Endothelial cell of umbilical vein (primary cell): ENCODE measurements at regions not wholly inside any gene's neighbourhood (a gene's known extent, or its start where the extent isn't known, plus 50 kb on each side); places are given as distances from the start of the nearest gene placed in this dataset.
"Not testable (repeated sequence)": the region's sequence is repeated elsewhere in the genome, so short reads cannot be mapped to it uniquely, and the experiment has no call there.

Source experiments
- BruUV-seq: library from RNA; stranded (reverse); fragments of 400-500 nt; replicated peaks from 2 replicates; lab custom pipeline; 2021; lab: Mats Ljungman, UMichigan
- CTCF ChIA-PET: fragments of 300-600, 350-600 bp; sonication (Branson Sonifier 250); formaldehyde crosslinking; loops from one replicate; lab custom pipeline; 2021; ENCODE audit warnings: antibody characterized with exemption, inconsistent platforms; lab: Charles Lee
- POLR2A ChIA-PET: fragments of 300-600, 350-600 bp; sonication (Branson Sonifier 250); formaldehyde crosslinking; loops from one replicate; lab custom pipeline; 2021; ENCODE audit warnings: antibody characterized with exemption, inconsistent platforms; lab: Charles Lee
- DNase-seq: peaks from one replicate; pipeline ENCODE4 v3.0.0-alpha.2; 2011; ENCODE audit warnings: low read depth, low spot score
- FAIRE-seq: peaks from 2 replicates; lab custom pipeline; 2011; peaks lifted over from hg19 to GRCh38; lab: Jason Lieb, UNC
- H2AFZ ChIP-seq: 2 replicates; pipeline ENCODE4 v1.6.0; 2012; ENCODE audit warnings: low read depth, low read length, control low read depth, inconsistent platforms
- H3K27ac ChIP-seq: 2 replicates; pipeline ENCODE4 v1.5.1; 2011; ENCODE audit warnings: low read depth, mild to moderate bottlenecking, control low read depth, low read length, moderate library complexity; ENCODE audit not compliant: insufficient read depth
- H3K27me3 ChIP-seq, 2 experiments: 2 replicates each; pipeline versions ENCODE4 v1.6.0 to v1.6.1; 2011; ENCODE audit warnings: low read length in 2 of 2, mixed read lengths in 1 of 2; ENCODE audit not compliant: control insufficient read depth in 2 of 2, insufficient read depth in 2 of 2
- H3K36me3 ChIP-seq, 2 experiments: 2 replicates in 1 of 2; 3 replicates in 1 of 2; pipeline ENCODE4 v1.5.1; 2011; ENCODE audit warnings: low read length in 2 of 2, mild to moderate bottlenecking in 1 of 2, moderate library complexity in 1 of 2; ENCODE audit not compliant: control insufficient read depth in 2 of 2, insufficient read depth in 2 of 2; ENCODE audit errors: extremely low read depth in 1 of 2
- H3K4me1 ChIP-seq: 3 replicates; pipeline ENCODE4 v1.5.1; 2011; ENCODE audit warnings: mild to moderate bottlenecking, low read length; ENCODE audit not compliant: control insufficient read depth, insufficient read depth; ENCODE audit errors: extremely low read depth
- H3K4me2 ChIP-seq: 2 replicates; pipeline ENCODE4 v1.6.1; 2011; ENCODE audit warnings: low read length, control low read depth, mixed read lengths; ENCODE audit not compliant: insufficient read depth
- H3K4me3 ChIP-seq, 3 experiments: fragments of 200-600 bp in 1 of 3; sonication (generic), shearing (Covaris generic) in 1 of 3; replicated peaks in 1 of 3; 2 replicates each; pipeline ENCODE4 v1.5.1; 2011 to 2016; ENCODE audit warnings: control low read depth in 3 of 3, low read length in 3 of 3, mild to moderate bottlenecking in 2 of 3, inconsistent platforms in 1 of 3, low read depth in 1 of 3, moderate library complexity in 1 of 3; ENCODE audit not compliant: insufficient read depth in 1 of 3
- H3K79me2 ChIP-seq: 2 replicates; pipeline ENCODE4 v1.6.0; 2012; ENCODE audit warnings: low read length, inconsistent platforms; ENCODE audit not compliant: control insufficient read depth, insufficient read depth
- H3K9ac ChIP-seq: replicated peaks from 2 replicates; pipeline ENCODE3; 2011; ENCODE audit warnings: low read length, control low read depth; ENCODE audit not compliant: insufficient read depth; ENCODE audit errors: extremely low read depth
- H3K9me1 ChIP-seq: replicated peaks from 3 replicates; pipeline ENCODE4 v1.6.0; 2011; ENCODE audit warnings: mild to moderate bottlenecking, low read length; ENCODE audit not compliant: control insufficient read depth, insufficient read depth; ENCODE audit errors: extremely low read depth
- H3K9me3 ChIP-seq: replicated peaks from 2 replicates; pipeline ENCODE4 v1.5.1; 2012; ENCODE audit warnings: low read length, inconsistent platforms; ENCODE audit not compliant: control insufficient read depth, insufficient read depth
- H4K20me1 ChIP-seq: replicated peaks from 2 replicates; pipeline ENCODE3; 2011; ENCODE audit warnings: mild to moderate bottlenecking, low read length; ENCODE audit not compliant: control insufficient read depth, insufficient read depth; ENCODE audit errors: extremely low read depth
- CTCF ChIP-seq, 2 donors: IDR thresholded peaks; 1 replicate in 1 of 2; 2 replicates in 1 of 2; pipeline ENCODE4 v1.5.1; 2011; ENCODE audit warnings: low read length in 2 of 2, mild to moderate bottlenecking in 2 of 2, moderate library complexity in 2 of 2, control low read depth in 1 of 2, inconsistent platforms in 1 of 2, low read depth in 1 of 2; ENCODE audit not compliant: insufficient read depth in 1 of 2; ENCODE audit errors: extremely low read depth in 1 of 2
- GATA2 ChIP-seq: IDR thresholded peaks from 2 replicates; pipeline ENCODE4 v1.7.0; 2011; ENCODE audit warnings: low read depth, mild to moderate bottlenecking, moderate library complexity, mixed read lengths, low read length; ENCODE audit not compliant: insufficient read length, insufficient read depth
- JUN ChIP-seq: IDR thresholded peaks from 2 replicates; pipeline ENCODE4 v1.6.1; 2011; ENCODE audit warnings: borderline replicate concordance, low read depth; ENCODE audit not compliant: insufficient read length, insufficient read depth
- MYC ChIP-seq: IDR thresholded peaks from one replicate; pipeline ENCODE4 v1.6.1; 2011; ENCODE audit warnings: mild to moderate bottlenecking, low read depth, low read length
- POLR2A ChIP-seq: IDR thresholded peaks from 2 replicates; pipeline ENCODE4 v1.6.1; 2012; ENCODE audit warnings: low read depth, mild to moderate bottlenecking, control low read depth, low read length
- POLR2AphosphoS5 ChIP-seq: IDR thresholded peaks from 2 replicates; pipeline ENCODE4 v1.6.1; 2012; ENCODE audit warnings: low read depth, mild to moderate bottlenecking, control low read depth, low read length, moderate library complexity; ENCODE audit not compliant: insufficient read depth
- dilution Hi-C: fragments of 300-500 bp; cut with MboI; formaldehyde crosslinking; loops from one replicate; pipeline ENCODE4 v1.15.0; 2019; ENCODE audit warnings: low sequenced_read_pairs; ENCODE audit not compliant: extremely low pct_ligation_motif_present
- intact Hi-C: fragments of 100-400 bp; cut with micrococcal nuclease; formaldehyde crosslinking; loops from one replicate; pipeline ENCODE4 v1.10.0; 2022

- no peaks in the 10 kb centered on the region for H3K9me3 ChIP-seq
- dilution Hi-C loops (no loop called here), intact Hi-C loops (no loop called here)
- no peaks in the 10 kb centered on the region for H3K27me3 ChIP-seq
- no peaks in the 10 kb centered on the region for H4K20me1 ChIP-seq
- no peak overlapping the region for H3K4me3 ChIP-seq
- POLR2A ChIA-PET = no interaction called here
- no TSS peak for BruUV-seq
- H3K4me2 ChIP-seq = no peak overlapping the region
- CTCF ChIA-PET = interaction anchor here (0.6 to 2.1 kb wide), 9 partner anchors 11 to 1380 kb away, joined by 3 to 26 read pairs (median 4); no protein-coding TSS in a partner anchor
- H3K9ac ChIP-seq = no peak overlapping the region
- peak; percentile 47 for FAIRE-seq
- H3K79me2 ChIP-seq = no peaks in the 10 kb centered on the region
- DNase-seq = peak; percentile 25
- TF ChIP-seq JUN = no peak
- peak; percentile 33 to 52 for TF ChIP-seq CTCF (IDR thresholded peaks at IDR 0.05; ENCODE audit: extremely low read depth in 1 of 2, insufficient read depth in 1 of 2, low read depth in 1 of 2, low read length in 2 of 2)
- no peak for TF ChIP-seq GATA2
- TF ChIP-seq POLR2AphosphoS5 = no peak
- TF ChIP-seq POLR2A = no peak
- no peak for TF ChIP-seq MYC
- H3K9me1 ChIP-seq = no peaks in the 10 kb centered on the region
- no peaks in the 10 kb centered on the region for H3K36me3 ChIP-seq
- H3K27ac ChIP-seq = no peak overlapping the region
- H3K4me1 ChIP-seq = no peaks in the 10 kb centered on the region
- no peak overlapping the region for H2AFZ ChIP-seq
Measured at GRCh38 chr7:89623018-89623672, 531.1 kb upstream of the STEAP1 start.

GRCh38 chr7:89624155-89624554 is 530.1 kb upstream of the STEAP1 start:
- H2AFZ ChIP-seq, H3K79me2 ChIP-seq, H3K27me3 ChIP-seq, dilution Hi-C loops, H3K4me2 ChIP-seq, BruUV-seq, H3K9ac ChIP-seq, H3K4me3 ChIP-seq, POLR2A ChIA-PET, H3K4me1 ChIP-seq, H3K9me1 ChIP-seq, intact Hi-C loops, H3K36me3 ChIP-seq, H4K20me1 ChIP-seq, H3K27ac ChIP-seq, DNase-seq, FAIRE-seq, H3K9me3 ChIP-seq: not testable (repeated sequence)
- CTCF ChIA-PET = interaction anchor here (2.0 to 2.1 kb wide), 2 partner anchors 1077 to 1381 kb away, joined by 21 to 26 read pairs; no protein-coding TSS in a partner anchor
